Activated naive CD4-positive, alpha-beta T cell treated with anti-CD3 and anti-CD28 coated beads for 36 hours (primary cell): ENCODE measurements at regions not wholly inside any gene's neighbourhood (a gene's known extent, or its start where the extent isn't known, plus 50 kb on each side); places are given as distances from the start of the nearest gene placed in this dataset.
A peak's percentile ranks its signal among the peaks of the same experiment; 100 is the strongest.

Source experiments
- CTCF ChIA-PET: fragments of 350-600 bp; sonication (Branson Sonifier 250); formaldehyde crosslinking; loops from one replicate; lab custom pipeline; 2021; ENCODE audit warnings: antibody characterized with exemption; lab: Charles Lee
- DNase-seq: peaks from one replicate; pipeline ENCODE4 v3.0.0-alpha.2; 2020
- H3K27ac Mint-ChIP-seq: one replicate; pipeline ENCODE4 v1.8.0; 2021; ENCODE audit warnings: mild to moderate bottlenecking, mixed read lengths
- H3K27me3 Mint-ChIP-seq: one replicate; pipeline ENCODE4 v1.8.0; 2021; ENCODE audit warnings: low read depth, mixed read lengths
- H3K36me3 Mint-ChIP-seq: one replicate; pipeline ENCODE4 v1.8.0; 2021; ENCODE audit warnings: low read depth, mixed read lengths
- H3K4me1 Mint-ChIP-seq: one replicate; pipeline ENCODE4 v1.8.0; 2021; ENCODE audit warnings: low read depth, mixed read lengths
- H3K4me3 Mint-ChIP-seq: one replicate; pipeline ENCODE4 v1.8.0; 2021; ENCODE audit warnings: mild to moderate bottlenecking, moderate library complexity, mixed read lengths
- H3K9me3 Mint-ChIP-seq: one replicate; pipeline ENCODE4 v1.8.0; 2021; ENCODE audit warnings: mixed read lengths
- intact Hi-C: fragments of 100-400 bp; cut with micrococcal nuclease; formaldehyde crosslinking; loops from one replicate; pipeline ENCODE4 v1.15.1; 2023

- no peaks in the 10 kb centered on the region for H3K4me1 Mint-ChIP-seq
- CTCF ChIA-PET = no interaction called here
- H3K27me3 Mint-ChIP-seq = peaks cover 17% of the 10 kb centered on the region
- intact Hi-C loops = loop anchor here (10.0 kb wide), 1 partner anchor 434 kb away; no protein-coding TSS in a partner anchor
- H3K9me3 Mint-ChIP-seq = no peaks in the 10 kb centered on the region
- DNase-seq = no peak
- no peak overlapping the region for H3K27ac Mint-ChIP-seq
- no peak overlapping the region for H3K4me3 Mint-ChIP-seq
- no peaks in the 10 kb centered on the region for H3K36me3 Mint-ChIP-seq
Measured at GRCh38 chr7:96508371-96508770, 186.5 kb upstream of the SLC25A13 start.

- H3K4me1 Mint-ChIP-seq = no peaks in the 10 kb centered on the region
- CTCF ChIA-PET = interaction anchor here (0.6 kb wide), 1 partner anchor 74 kb away, joined by 4 read pairs; no protein-coding TSS in a partner anchor
Measured at GRCh38 chr7:96503597-96503996, 181.7 kb upstream of the SLC25A13 start.

GRCh38 chr7:96501318-96501717 lies 179.4 kb upstream of the SLC25A13 start:
- H3K36me3 Mint-ChIP-seq = no peaks in the 10 kb centered on the region
- no peak overlapping the region for H3K27ac Mint-ChIP-seq
- H3K9me3 Mint-ChIP-seq = no peaks in the 10 kb centered on the region
- intact Hi-C loops = loop anchor here (10.0 kb wide), 1 partner anchor 427 kb away; no protein-coding TSS in a partner anchor
- CTCF ChIA-PET = no interaction called here
- no peak for DNase-seq
- H3K4me1 Mint-ChIP-seq = no peaks in the 10 kb centered on the region
- H3K27me3 Mint-ChIP-seq = no peaks in the 10 kb centered on the region
- no peak overlapping the region for H3K4me3 Mint-ChIP-seq

More at GRCh38 chr7:96503597-96503996, 181.7 kb upstream of the SLC25A13 start:
- Mint-ChIP-seq H3K4me3 (no peak overlapping the region), H3K36me3 (no peaks in the 10 kb centered on the region), H3K9me3 (no peaks in the 10 kb centered on the region), H3K27me3 (no peaks in the 10 kb centered on the region), H3K27ac (no peak overlapping the region)
- intact Hi-C loops = loop anchor here (10.0 kb wide), 1 partner anchor 429 kb away; no protein-coding TSS in a partner anchor
- no peak for DNase-seq

- intact Hi-C loops = loop anchor here (5.0 kb wide), 2 partner anchors 217 to 997 kb away; no protein-coding TSS in a partner anchor
Measured at GRCh38 chr7:96499532-96499931, 177.6 kb upstream of the SLC25A13 start.

GRCh38 chr7:96497567-96497966 lies 175.7 kb upstream of the SLC25A13 start:
- Mint-ChIP-seq H3K36me3 (no peaks in the 10 kb centered on the region), H3K9me3 (no peaks in the 10 kb centered on the region), H3K27ac (no peak overlapping the region), H3K27me3 (peaks cover 2% of the 10 kb centered on the region), H3K4me1 (peaks cover 6% of the 10 kb centered on the region), H3K4me3 (no peak overlapping the region)
- intact Hi-C loops = loop anchor here (5.0 kb wide), 2 partner anchors 215 to 995 kb away; no protein-coding TSS in a partner anchor
- DNase-seq = no peak
- CTCF ChIA-PET = no interaction called here

More at GRCh38 chr7:96499532-96499931, 177.6 kb upstream of the SLC25A13 start:
- no peak overlapping the region for H3K4me3 Mint-ChIP-seq
- H3K27ac Mint-ChIP-seq = no peak overlapping the region
- no peaks in the 10 kb centered on the region for H3K9me3 Mint-ChIP-seq
- H3K27me3 Mint-ChIP-seq = no peaks in the 10 kb centered on the region
- no peak for DNase-seq
- no peaks in the 10 kb centered on the region for H3K36me3 Mint-ChIP-seq
- CTCF ChIA-PET = no interaction called here
- peaks cover 6% of the 10 kb centered on the region for H3K4me1 Mint-ChIP-seq

GRCh38 chr7:96495751-96496216 lies 173.9 kb upstream of the SLC25A13 start:
- CTCF ChIA-PET = no interaction called here

GRCh38 chr7:96486681-96487080 lies 164.8 kb upstream of the SLC25A13 start:
- DNase-seq = no peak
- Mint-ChIP-seq H3K27ac (no peak overlapping the region), H3K36me3 (no peaks in the 10 kb centered on the region), H3K27me3 (peaks cover 2% of the 10 kb centered on the region), H3K4me1 (peaks cover 3% of the 10 kb centered on the region), H3K9me3 (no peaks in the 10 kb centered on the region), H3K4me3 (no peak overlapping the region)
- CTCF ChIA-PET = interaction anchor here (0.7 kb wide), 1 partner anchor 12 kb away, joined by 3 read pairs; no protein-coding TSS in a partner anchor
- intact Hi-C loops = no loop called here

More at GRCh38 chr7:96495751-96496216, 173.9 kb upstream of the SLC25A13 start:
- H3K9me3 Mint-ChIP-seq = no peaks in the 10 kb centered on the region
- peak; percentile 49 for DNase-seq
- H3K4me3 Mint-ChIP-seq = no peak overlapping the region
- peaks cover 2% of the 10 kb centered on the region for H3K27me3 Mint-ChIP-seq
- H3K4me1 Mint-ChIP-seq = peaks cover 9% of the 10 kb centered on the region
- intact Hi-C loops = loop anchor here (1.0 to 5.0 kb wide), 3 partner anchors 213 to 993 kb away; no protein-coding TSS in a partner anchor
- H3K36me3 Mint-ChIP-seq = no peaks in the 10 kb centered on the region
- peak overlapping the region; percentile 7 for H3K27ac Mint-ChIP-seq

GRCh38 chr7:96484845-96485244 lies 162.9 kb upstream of the SLC25A13 start:
- intact Hi-C loops = no loop called here
- CTCF ChIA-PET = interaction anchor here (0.7 kb wide), 1 partner anchor 183 kb away, joined by 3 read pairs; no protein-coding TSS in a partner anchor
- no peak for DNase-seq
- Mint-ChIP-seq H3K27ac (no peak overlapping the region), H3K4me1 (no peaks in the 10 kb centered on the region), H3K36me3 (no peaks in the 10 kb centered on the region), H3K9me3 (no peaks in the 10 kb centered on the region), H3K4me3 (no peak overlapping the region), H3K27me3 (no peaks in the 10 kb centered on the region)

GRCh38 chr7:96484091-96484490 lies 162.2 kb upstream of the SLC25A13 start:
- CTCF ChIA-PET = no interaction called here
- Mint-ChIP-seq H3K27me3 (no peaks in the 10 kb centered on the region), H3K36me3 (no peaks in the 10 kb centered on the region), H3K9me3 (no peaks in the 10 kb centered on the region), H3K4me3 (no peak overlapping the region), H3K27ac (no peak overlapping the region), H3K4me1 (peaks cover 5% of the 10 kb centered on the region)
- intact Hi-C loops = no loop called here
- no peak for DNase-seq

- Mint-ChIP-seq H3K27ac (no peak overlapping the region), H3K4me3 (no peak overlapping the region), H3K9me3 (no peaks in the 10 kb centered on the region), H3K4me1 (peaks cover 12% of the 10 kb centered on the region), H3K36me3 (no peaks in the 10 kb centered on the region), H3K27me3 (no peaks in the 10 kb centered on the region)
- CTCF ChIA-PET = no interaction called here
- DNase-seq = no peak
- intact Hi-C loops = no loop called here
Measured at GRCh38 chr7:96481796-96482195, 159.9 kb upstream of the SLC25A13 start.

GRCh38 chr7:96479015-96479645 lies 157.2 kb upstream of the SLC25A13 start:
- DNase-seq = no peak
- intact Hi-C loops = loop anchor here (2.0 to 5.0 kb wide), 2 partner anchors 14 to 358 kb away; no protein-coding TSS in a partner anchor
- H3K27ac Mint-ChIP-seq = no peak overlapping the region

GRCh38 chr7:96471606-96472005 lies 149.7 kb upstream of the SLC25A13 start:
- H3K36me3 Mint-ChIP-seq = no peaks in the 10 kb centered on the region
- no peak for DNase-seq

More at GRCh38 chr7:96479015-96479645, 157.2 kb upstream of the SLC25A13 start:
- Mint-ChIP-seq H3K4me1 (peaks cover 12% of the 10 kb centered on the region), H3K27me3 (peaks cover 3% of the 10 kb centered on the region), H3K9me3 (no peaks in the 10 kb centered on the region), H3K4me3 (peak overlapping the region; percentile 36), H3K36me3 (no peaks in the 10 kb centered on the region)
- CTCF ChIA-PET = interaction anchor here (0.7 kb wide), 1 partner anchor 440 kb away, joined by 3 read pairs; no protein-coding TSS in a partner anchor

More at GRCh38 chr7:96471606-96472005, 149.7 kb upstream of the SLC25A13 start:
- Mint-ChIP-seq H3K27ac (no peak overlapping the region), H3K27me3 (peaks cover 5% of the 10 kb centered on the region), H3K4me3 (no peak overlapping the region), H3K4me1 (peaks cover 16% of the 10 kb centered on the region), H3K9me3 (peaks cover 6% of the 10 kb centered on the region)
- CTCF ChIA-PET = no interaction called here
- intact Hi-C loops = no loop called here
